Stimulated activated CD4-positive, alpha-beta T cell treated with anti-CD3 and anti-CD28 coated beads, Interleukin-15, amount 100 ng/mL, for 48 hours (primary cell): ENCODE measurements at regions not wholly inside any gene's neighbourhood (a gene's known extent, or its start where the extent isn't known, plus 50 kb on each side); places are given as distances from the start of the nearest gene placed in this dataset.
"Not testable (repeated sequence)": the region's sequence is repeated elsewhere in the genome, so short reads cannot be mapped to it uniquely, and the experiment has no call there.

Experiments
- DNase-seq, 2 donors: peaks; one replicate each; pipeline ENCODE4 v3.0.0-alpha.2; 2020; ENCODE audit warnings: low read depth in 2 of 2

GRCh38 chr2:104976603-104977120, 61.2 kb upstream of the MRPS9 start:
- DNase-seq, result peak in 1 of 2 donors; percentile 14

GRCh38 chr2:104977958-104978357, 59.9 kb upstream of the MRPS9 start:
- DNase-seq, result no peak

GRCh38 chr2:104979786-104980185, 58.1 kb upstream of the MRPS9 start:
- DNase-seq, result not testable (repeated sequence)

- DNase-seq, result no peak
Measured at GRCh38 chr2:104982111-104982510, 55.8 kb upstream of the MRPS9 start.
